HG03354 (cell line): ENCODE measurements at regions not wholly inside any gene's neighbourhood (a gene's known extent, or its start where the extent isn't known, plus 50 kb on each side); places are given as distances from the start of the nearest gene placed in this dataset.
"Not testable (repeated sequence)": the region's sequence is repeated elsewhere in the genome, so short reads cannot be mapped to it uniquely, and the experiment has no call there.

Source experiments
- ATAC-seq: cut with Tn5 transposase; IDR thresholded peaks from one replicate; pipeline ENCODE4 v1.9.1; 2021; ENCODE audit warnings: mild to moderate bottlenecking; ENCODE audit not compliant: unreplicated experiment, poor library complexity, severe bottlenecking

DNA sequence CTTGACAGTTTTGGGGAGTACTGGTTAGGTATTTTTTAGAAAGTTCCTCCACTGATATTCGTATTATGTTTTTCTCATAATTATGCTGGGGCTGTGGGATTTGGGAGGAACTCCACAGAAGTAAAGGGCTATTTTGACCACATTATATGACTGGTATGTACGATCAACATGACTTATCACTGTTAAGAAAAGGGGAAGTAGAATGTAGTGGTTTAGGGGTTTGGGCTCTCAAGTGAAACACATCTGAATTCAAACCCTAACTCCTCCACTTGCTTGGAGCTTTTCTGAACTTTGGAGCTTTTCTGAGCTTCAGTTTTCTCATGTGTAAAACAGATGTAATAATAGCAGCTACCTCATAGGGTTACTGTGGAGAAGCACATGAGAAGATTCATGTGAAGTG is 96.4 kb upstream of the C1GALT1C1 start:
- ATAC-seq, result peak; percentile 100

DNA sequence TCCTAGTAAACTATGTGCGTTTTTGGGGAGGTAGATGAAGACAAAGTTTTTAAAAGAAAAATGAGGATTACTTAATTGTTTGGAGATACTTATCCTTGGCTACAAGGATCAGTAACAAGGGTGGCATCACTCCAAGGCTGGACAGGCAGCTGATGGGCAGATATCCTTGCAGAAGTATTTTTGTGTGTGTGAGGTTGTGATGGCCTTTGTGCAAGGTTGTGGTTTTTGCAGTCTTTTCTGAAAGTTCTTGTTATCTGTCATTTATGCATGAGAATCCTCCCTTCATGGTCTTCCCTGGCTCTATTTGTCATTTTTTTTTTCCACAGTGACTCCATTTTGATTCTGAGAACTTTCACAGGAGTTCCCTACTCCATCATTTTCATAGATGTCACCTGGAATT is 96.0 kb upstream of the C1GALT1C1 start:
- ATAC-seq, result no peak

DNA sequence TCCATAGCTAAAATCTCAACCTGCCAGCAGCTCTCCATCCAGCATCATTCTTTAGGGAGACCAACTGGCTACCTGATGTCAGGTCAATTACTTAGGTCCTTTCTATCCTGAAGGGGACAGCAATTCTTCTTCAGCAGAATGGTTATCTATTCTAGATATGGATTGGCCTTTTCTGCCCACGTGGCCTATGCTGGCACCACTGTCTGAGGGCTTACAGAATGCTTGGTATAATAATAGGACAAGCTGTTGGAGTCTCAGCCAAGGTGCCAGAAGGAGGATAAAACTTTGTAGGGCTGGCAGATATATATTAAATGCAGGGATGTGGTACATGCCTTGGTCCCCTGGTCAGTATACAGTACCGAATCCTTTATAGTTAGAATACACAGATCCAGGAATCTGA is 89.8 kb upstream of the C1GALT1C1 start:
- ATAC-seq, result no peak

DNA sequence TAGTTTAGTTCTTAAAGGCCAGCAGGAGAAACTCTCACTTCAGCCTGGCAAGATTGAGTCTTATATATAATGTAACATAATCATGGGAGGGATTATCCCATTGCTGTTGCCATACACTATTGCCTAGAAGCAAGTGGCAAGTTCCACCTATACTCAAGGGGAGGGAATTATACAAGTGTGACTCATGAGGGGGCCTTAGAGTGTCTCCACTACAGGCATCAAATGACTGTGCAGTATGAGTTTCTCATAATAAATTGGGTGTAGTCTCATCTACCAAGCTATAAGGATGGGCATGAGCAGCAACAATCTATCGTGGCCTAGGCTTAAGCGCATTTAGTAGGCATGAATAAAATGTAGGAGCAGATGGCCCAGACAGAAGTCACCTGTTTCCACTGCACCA is 89.1 kb upstream of the C1GALT1C1 start:
- ATAC-seq, result no peak

DNA sequence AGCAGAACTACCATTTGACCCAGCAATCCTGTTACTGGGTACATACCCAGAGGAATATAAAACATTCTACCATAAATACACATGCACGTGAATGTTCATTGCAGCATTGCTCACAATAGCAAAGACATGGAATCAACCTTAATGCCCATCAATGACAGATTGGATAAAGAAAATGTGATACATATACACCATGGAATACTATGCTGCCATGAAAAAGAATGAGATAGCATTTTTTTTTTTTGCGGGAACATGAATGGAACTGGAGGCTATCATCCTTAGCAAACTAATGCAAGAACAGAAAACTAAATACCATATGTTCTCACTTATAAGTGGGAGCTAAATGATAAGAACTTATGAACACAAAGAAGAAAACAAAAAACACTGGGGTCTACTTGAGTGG is 72.5 kb upstream of the C1GALT1C1 start:
- ATAC-seq, result not testable (repeated sequence)

DNA sequence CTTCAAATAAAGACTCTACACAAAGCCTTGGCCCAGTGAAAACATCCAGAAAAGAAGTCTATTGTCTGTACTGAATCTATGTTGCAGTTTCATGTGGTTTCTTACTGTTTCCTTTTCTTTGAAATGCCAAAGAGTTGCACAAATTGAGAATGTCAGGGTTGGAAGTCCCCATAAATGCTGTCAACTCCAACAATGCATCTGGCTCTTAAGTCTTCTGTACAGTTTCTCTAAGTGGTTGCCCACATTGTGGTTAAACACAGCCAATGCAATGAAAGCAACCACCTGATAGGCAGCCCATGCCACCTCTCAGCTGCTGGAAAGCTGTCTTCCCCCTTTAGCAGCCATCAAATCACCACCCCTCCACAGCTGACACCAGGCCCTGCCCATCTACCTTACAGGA is 67.2 kb upstream of the C1GALT1C1 start:
- ATAC-seq, result peak; percentile 76

DNA sequence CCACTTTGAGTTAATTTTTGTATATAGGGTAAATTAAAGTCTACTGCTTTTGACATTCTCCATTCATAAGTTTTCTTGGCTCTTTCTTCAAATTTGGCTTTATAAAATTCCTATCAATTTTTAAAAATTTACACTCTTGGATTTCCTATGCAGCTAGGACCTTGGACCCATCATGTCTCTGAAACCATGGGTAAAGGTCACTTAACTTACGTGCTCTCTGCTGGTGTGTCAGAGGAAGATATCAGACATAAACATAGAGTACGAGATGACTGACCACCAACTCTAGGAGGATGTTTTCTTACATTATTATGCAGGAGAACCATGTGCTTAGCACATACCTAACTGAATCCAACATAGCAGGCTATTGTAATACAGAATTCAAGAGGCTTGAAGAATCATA is 62.5 kb upstream of the C1GALT1C1 start:
- ATAC-seq, result no peak

DNA sequence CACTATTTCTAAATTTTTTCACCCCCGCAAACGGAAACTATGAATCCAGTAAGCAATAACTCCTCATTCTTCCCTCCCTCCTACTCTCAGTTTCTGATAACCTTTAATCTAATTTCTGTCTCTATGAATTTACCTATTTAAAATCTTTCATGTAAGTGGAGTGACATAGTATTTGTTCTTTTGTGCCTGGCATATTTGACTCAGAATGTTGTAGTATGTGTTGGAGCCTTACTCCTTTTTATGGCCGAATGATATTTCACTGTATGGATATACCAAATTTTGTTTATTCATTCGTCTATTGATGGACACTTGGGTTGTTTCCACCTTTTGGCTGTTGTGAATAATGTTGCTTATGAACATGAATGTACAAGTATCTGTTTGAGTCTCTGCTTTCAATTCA is 61.1 kb upstream of the C1GALT1C1 start:
- ATAC-seq, result no peak

DNA sequence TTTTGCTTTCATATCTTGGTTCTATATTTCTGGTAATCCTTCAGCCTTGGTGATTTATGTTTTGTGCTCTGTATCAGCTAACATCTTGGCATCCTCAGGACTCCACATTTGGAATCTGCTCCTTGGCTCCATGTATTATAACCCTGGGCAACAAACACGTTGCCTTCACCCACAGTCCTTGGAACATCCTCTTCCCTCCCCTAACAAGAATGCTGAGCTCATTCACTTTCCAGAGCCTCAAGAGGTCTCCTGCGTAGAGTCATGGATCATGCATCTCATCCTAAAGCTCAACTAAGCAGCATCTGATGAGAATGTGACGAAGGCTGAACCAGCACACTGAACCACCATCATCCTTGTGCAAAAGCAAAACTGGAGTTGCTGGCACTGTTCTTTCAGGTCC is 60.5 kb upstream of the C1GALT1C1 start:
- no peak for ATAC-seq

DNA sequence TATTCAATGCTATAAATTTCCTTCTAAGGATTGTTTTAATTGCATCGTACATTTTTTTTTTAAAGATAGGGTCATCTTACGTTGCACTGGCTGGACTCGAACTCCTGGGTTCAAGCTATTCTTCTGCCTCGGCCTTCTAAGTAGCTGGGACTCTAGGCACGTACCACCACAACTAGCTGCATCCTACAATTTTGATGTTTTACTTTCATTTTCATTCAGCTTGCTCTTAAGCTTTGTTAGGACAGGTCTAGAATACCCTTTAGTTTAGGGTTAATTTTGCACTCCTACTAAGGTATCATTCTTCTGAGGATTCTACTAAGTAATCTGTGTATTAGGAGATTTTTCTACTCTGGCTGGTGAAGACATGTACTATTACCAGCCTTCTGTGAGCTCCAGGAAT is 50.2 kb upstream of the C1GALT1C1 start:
- no peak for ATAC-seq
